ENCODE measurements at regions not wholly inside any gene's neighbourhood (a gene's known extent, or its start where the extent isn't known, plus 50 kb on each side); places are given as distances from the start of the nearest gene placed in this dataset.

DNA sequence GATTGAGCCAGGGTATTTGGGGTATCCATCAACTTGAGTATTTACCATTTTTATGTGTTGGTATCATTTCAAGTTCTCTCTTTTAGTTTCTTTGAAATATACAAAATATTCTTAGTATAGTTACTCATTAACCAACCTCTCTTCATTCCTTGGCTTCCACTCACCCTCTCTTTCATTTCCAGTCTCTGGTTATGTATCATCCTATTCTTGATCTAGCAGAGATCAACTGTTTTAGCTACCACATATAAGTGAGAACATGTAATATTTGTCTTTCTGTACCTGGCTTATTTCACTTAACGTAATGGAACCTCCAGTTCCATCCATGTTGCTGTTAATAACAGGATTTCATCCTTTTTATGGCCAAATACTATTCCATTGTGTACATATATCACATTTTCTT, 86.9 kb downstream of the DACT1 start:
- TF ChIP-seq, protein P1, sequence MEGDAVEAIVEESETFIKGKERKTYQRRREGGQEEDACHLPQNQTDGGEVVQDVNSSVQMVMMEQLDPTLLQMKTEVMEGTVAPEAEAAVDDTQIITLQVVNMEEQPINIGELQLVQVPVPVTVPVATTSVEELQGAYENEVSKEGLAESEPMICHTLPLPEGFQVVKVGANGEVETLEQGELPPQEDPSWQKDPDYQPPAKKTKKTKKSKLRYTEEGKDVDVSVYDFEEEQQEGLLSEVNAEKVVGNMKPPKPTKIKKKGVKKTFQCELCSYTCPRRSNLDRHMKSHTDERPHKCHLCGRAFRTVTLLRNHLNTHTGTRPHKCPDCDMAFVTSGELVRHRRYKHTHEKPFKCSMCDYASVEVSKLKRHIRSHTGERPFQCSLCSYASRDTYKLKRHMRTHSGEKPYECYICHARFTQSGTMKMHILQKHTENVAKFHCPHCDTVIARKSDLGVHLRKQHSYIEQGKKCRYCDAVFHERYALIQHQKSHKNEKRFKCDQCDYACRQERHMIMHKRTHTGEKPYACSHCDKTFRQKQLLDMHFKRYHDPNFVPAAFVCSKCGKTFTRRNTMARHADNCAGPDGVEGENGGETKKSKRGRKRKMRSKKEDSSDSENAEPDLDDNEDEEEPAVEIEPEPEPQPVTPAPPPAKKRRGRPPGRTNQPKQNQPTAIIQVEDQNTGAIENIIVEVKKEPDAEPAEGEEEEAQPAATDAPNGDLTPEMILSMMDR (optimal IDR thresholded peaks at IDR 0.05 in 1 of 3, IDR thresholded peaks at IDR 0.05 in 1 of 3, conservative IDR thresholded peaks at IDR 0.05 in 1 of 3; ENCODE audit: extremely low read depth in 1 of 3, insufficient read depth in 2 of 3, low read length in 3 of 3): no peak
- no peak for TF ChIP-seq EZH2 (IDR thresholded peaks at IDR 0.05; ENCODE audit: low read length)

All from keratinocyte (primary cell).